Vagina (tissue), 2 donors: ENCODE measurements at regions not wholly inside any gene's neighbourhood (a gene's known extent, or its start where the extent isn't known, plus 50 kb on each side); places are given as distances from the start of the nearest gene placed in this dataset.

Experiments used
- CTCF ChIP-seq, 3 experiments: fragments of 450-650 bp in 2 of 3; fragments of 200-600 bp in 1 of 3; sonication (generic) in 1 of 3; IDR thresholded peaks; one replicate each; pipeline ENCODE4 v1.5.1; 2017 to 2019; ENCODE audit warnings: antibody characterized with exemption in 3 of 3, mild to moderate bottlenecking in 2 of 3, moderate library complexity in 2 of 3
- POLR2A ChIP-seq, 2 donors: fragments of 450-650 bp; IDR thresholded peaks; one replicate each; pipeline ENCODE4 v1.6.1; 2017; ENCODE audit warnings: antibody characterized with exemption in 2 of 2, mild to moderate bottlenecking in 2 of 2, moderate library complexity in 2 of 2
- POLR2AphosphoS5 ChIP-seq, 2 donors: sonication (generic); formaldehyde crosslinking; IDR thresholded peaks; one replicate each; pipeline ENCODE4 v1.9.0; 2017; ENCODE audit warnings: antibody characterized with exemption in 2 of 2, mild to moderate bottlenecking in 2 of 2, low read depth in 1 of 2; ENCODE audit not compliant: insufficient read depth in 1 of 2

DNA sequence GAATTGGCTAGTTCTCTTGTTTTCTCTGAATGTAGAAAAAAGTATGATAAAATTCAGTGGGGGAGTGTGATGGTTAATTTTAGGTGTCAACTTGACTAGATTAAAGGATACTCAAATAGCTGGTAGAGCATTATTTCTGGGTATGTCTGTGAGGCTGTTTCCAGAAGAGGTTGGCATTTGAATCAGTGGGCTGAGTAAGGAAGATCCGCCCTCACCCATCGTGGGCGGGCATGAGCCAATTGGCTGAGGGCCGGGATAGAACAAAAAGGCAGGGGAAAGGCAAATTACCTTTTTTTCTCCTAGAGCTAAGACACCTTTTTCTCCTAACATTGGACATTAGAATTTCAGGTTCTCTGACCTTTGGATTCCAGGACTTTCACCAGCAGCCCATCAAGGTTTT is 667.6 kb upstream of the SLC8A1 start:
- TF ChIP-seq POLR2A (IDR thresholded peaks at IDR 0.05): no peak
- no peak for TF ChIP-seq CTCF (IDR thresholded peaks at IDR 0.05)
- TF ChIP-seq POLR2AphosphoS5 (IDR thresholded peaks at IDR 0.05; ENCODE audit: insufficient read depth in 1 of 2, low read depth in 1 of 2): no peak
